Islet of Langerhans (tissue), 1 donor: ENCODE measurements at regions not wholly inside any gene's neighbourhood (a gene's known extent, or its start where the extent isn't known, plus 50 kb on each side); places are given as distances from the start of the nearest gene placed in this dataset.
"Not testable (repeated sequence)": the region's sequence is repeated elsewhere in the genome, so short reads cannot be mapped to it uniquely, and the experiment has no call there.

Source experiments
- FAIRE-seq: peaks from one replicate; lab custom pipeline; 2011; peaks lifted over from hg19 to GRCh38; lab: Jason Lieb, UNC

- FAIRE-seq, result no peak
Observed at GRCh38 chr10:130351466-130352290, 215.5 kb downstream of the GLRX3 start.

- no peak for FAIRE-seq
Observed at GRCh38 chr10:130352291-130352645, 216.1 kb downstream of the GLRX3 start.

GRCh38 chr10:130353928-130354572 lies 217.9 kb downstream of the GLRX3 start:
- FAIRE-seq, result no peak

- no peak for FAIRE-seq
Observed at GRCh38 chr10:130354573-130354954, 218.4 kb downstream of the GLRX3 start.

- no peak for FAIRE-seq
Observed at GRCh38 chr10:130354976-130355795, 219.0 kb downstream of the GLRX3 start.

- FAIRE-seq, result not testable (repeated sequence)
Observed at GRCh38 chr10:130356429-130356828, 220.2 kb downstream of the GLRX3 start.

- FAIRE-seq, result no peak
Observed at GRCh38 chr10:130357226-130357625, 221.0 kb downstream of the GLRX3 start.

- FAIRE-seq, result no peak
Observed at GRCh38 chr10:130357951-130358350, 221.8 kb downstream of the GLRX3 start.

GRCh38 chr10:130358981-130359650 lies 222.9 kb downstream of the GLRX3 start:
- no peak for FAIRE-seq

GRCh38 chr10:130359711-130360110 lies 223.5 kb downstream of the GLRX3 start:
- no peak for FAIRE-seq

GRCh38 chr10:130360826-130361311 lies 224.7 kb downstream of the GLRX3 start:
- FAIRE-seq, result no peak

GRCh38 chr10:130361351-130362105 lies 225.3 kb downstream of the GLRX3 start:
- no peak for FAIRE-seq

- FAIRE-seq, result no peak
Observed at GRCh38 chr10:130362308-130362761, 226.1 kb downstream of the GLRX3 start.

- FAIRE-seq, result no peak
Observed at GRCh38 chr10:130363051-130363450, 226.9 kb downstream of the GLRX3 start.

GRCh38 chr10:130363899-130364445 lies 227.8 kb downstream of the GLRX3 start:
- FAIRE-seq, result no peak

- FAIRE-seq, result no peak
Observed at GRCh38 chr10:130364631-130365411, 228.6 kb downstream of the GLRX3 start.

GRCh38 chr10:130368761-130369560 lies 232.8 kb downstream of the GLRX3 start:
- no peak for FAIRE-seq

- no peak for FAIRE-seq
Observed at GRCh38 chr10:130369645-130370381, 233.6 kb downstream of the GLRX3 start.

GRCh38 chr10:130370721-130371120 lies 234.5 kb downstream of the GLRX3 start:
- FAIRE-seq, result no peak
